ENCODE measurements at regions not wholly inside any gene's neighbourhood (a gene's known extent, or its start where the extent isn't known, plus 50 kb on each side); places are given as distances from the start of the nearest gene placed in this dataset.

GRCh38 chr4:103907414-103907813, 187.6 kb upstream of the TACR3 start:
- Histone ChIP-seq H3K27me3 (no peaks in the 10 kb centered on the region), H3K9me3 (no peaks in the 10 kb centered on the region), H3K27ac (no peak overlapping the region), H3K4me1 (no peaks in the 10 kb centered on the region), H3K4me3 (no peak overlapping the region), H3K36me3 (no peaks in the 10 kb centered on the region)
- no peak for TF ChIP-seq POLR2A (IDR thresholded peaks at IDR 0.05)
- TF ChIP-seq CTCF (IDR thresholded peaks at IDR 0.05) = no peak
- TF ChIP-seq POLR2AphosphoS5 (IDR thresholded peaks at IDR 0.05; ENCODE audit: insufficient read depth in 1 of 2, low read depth in 1 of 2) = no peak
- DNase-seq (ENCODE audit: extremely low spot score in 2 of 2) = no peak
- intact Hi-C loops (cut with DNase I) = no loop called here

GRCh38 chr4:103904123-103904522, 184.3 kb upstream of the TACR3 start:
- no peaks in the 10 kb centered on the region for H3K9me3 ChIP-seq
- intact Hi-C loops (cut with DNase I) = no loop called here
- no peaks in the 10 kb centered on the region for H3K36me3 ChIP-seq

GRCh38 chr4:103902730-103903129, 182.9 kb upstream of the TACR3 start:
- TF ChIP-seq POLR2A (IDR thresholded peaks at IDR 0.05) (no peak), CTCF (IDR thresholded peaks at IDR 0.05) (no peak), POLR2AphosphoS5 (IDR thresholded peaks at IDR 0.05; ENCODE audit: insufficient read depth in 1 of 2, low read depth in 1 of 2) (no peak)
- no peak overlapping the region for H3K4me3 ChIP-seq
- intact Hi-C loops (cut with DNase I) = no loop called here
- no peak overlapping the region for H3K27ac ChIP-seq
- no peaks in the 10 kb centered on the region for H3K4me1 ChIP-seq
- H3K36me3 ChIP-seq = no peaks in the 10 kb centered on the region
- no peak for DNase-seq (ENCODE audit: extremely low spot score in 2 of 2)
- no peaks in the 10 kb centered on the region for H3K27me3 ChIP-seq
- H3K9me3 ChIP-seq = no peaks in the 10 kb centered on the region

More at GRCh38 chr4:103904123-103904522, 184.3 kb upstream of the TACR3 start:
- no peak for TF ChIP-seq POLR2A (IDR thresholded peaks at IDR 0.05)
- TF ChIP-seq CTCF (IDR thresholded peaks at IDR 0.05) = no peak
- TF ChIP-seq POLR2AphosphoS5 (IDR thresholded peaks at IDR 0.05; ENCODE audit: insufficient read depth in 1 of 2, low read depth in 1 of 2) = no peak
- DNase-seq (ENCODE audit: extremely low spot score in 2 of 2) = no peak
- Histone ChIP-seq H3K4me1 (no peaks in the 10 kb centered on the region), H3K27me3 (no peaks in the 10 kb centered on the region), H3K4me3 (no peak overlapping the region), H3K27ac (no peak overlapping the region)

- H3K27ac ChIP-seq = no peak overlapping the region
- DNase-seq (ENCODE audit: extremely low spot score in 2 of 2) = no peak
- no peaks in the 10 kb centered on the region for H3K9me3 ChIP-seq
- intact Hi-C loops (cut with DNase I) = no loop called here
- no peaks in the 10 kb centered on the region for H3K4me1 ChIP-seq
- H3K27me3 ChIP-seq = no peaks in the 10 kb centered on the region
- TF ChIP-seq POLR2AphosphoS5 (IDR thresholded peaks at IDR 0.05; ENCODE audit: insufficient read depth in 1 of 2, low read depth in 1 of 2) (no peak), POLR2A (IDR thresholded peaks at IDR 0.05) (no peak), CTCF (IDR thresholded peaks at IDR 0.05) (no peak)
- H3K4me3 ChIP-seq = no peak overlapping the region
- no peaks in the 10 kb centered on the region for H3K36me3 ChIP-seq
Measured at GRCh38 chr4:103895876-103896465, 176.2 kb upstream of the TACR3 start.

- Histone ChIP-seq H3K36me3 (no peaks in the 10 kb centered on the region), H3K4me1 (no peaks in the 10 kb centered on the region), H3K4me3 (no peak overlapping the region), H3K27ac (no peak overlapping the region), H3K27me3 (no peaks in the 10 kb centered on the region), H3K9me3 (no peaks in the 10 kb centered on the region)
- no peak for TF ChIP-seq CTCF (IDR thresholded peaks at IDR 0.05)
- no peak for TF ChIP-seq POLR2A (IDR thresholded peaks at IDR 0.05)
- TF ChIP-seq POLR2AphosphoS5 (IDR thresholded peaks at IDR 0.05; ENCODE audit: insufficient read depth in 1 of 2, low read depth in 1 of 2) = no peak
- intact Hi-C loops (cut with DNase I) = no loop called here
- DNase-seq (ENCODE audit: extremely low spot score in 2 of 2) = no peak
Measured at GRCh38 chr4:103892586-103892985, 172.8 kb upstream of the TACR3 start.
